ENCODE measurements at regions not wholly inside any gene's neighbourhood (a gene's known extent, or its start where the extent isn't known, plus 50 kb on each side); places are given as distances from the start of the nearest gene placed in this dataset.
A peak's percentile ranks its signal among the peaks of the same experiment; 100 is the strongest.

- no peak for DNase-seq (ENCODE audit: extremely low read depth in 1 of 2, low read depth in 1 of 2)
Measured at GRCh38 chr2:94939349-94939748, 68.1 kb downstream of the TEKT4 start.

- DNase-seq (ENCODE audit: extremely low read depth in 1 of 2, low read depth in 1 of 2), result no peak
Measured at GRCh38 chr2:94947097-94948016, 76.1 kb downstream of the TEKT4 start.

GRCh38 chr2:94955702-94956101, 69.8 kb upstream of the MAL start:
- DNase-seq (ENCODE audit: extremely low read depth in 1 of 2, low read depth in 1 of 2), result no peak

GRCh38 chr2:94956797-94957391, 68.6 kb upstream of the MAL start:
- DNase-seq (ENCODE audit: extremely low read depth in 1 of 2, low read depth in 1 of 2), result peak in 1 of 2 donors; percentile 2

GRCh38 chr2:94958245-94958644, 67.3 kb upstream of the MAL start:
- no peak for DNase-seq (ENCODE audit: extremely low read depth in 1 of 2, low read depth in 1 of 2)

GRCh38 chr2:94960266-94960665, 65.2 kb upstream of the MAL start:
- no peak for DNase-seq (ENCODE audit: extremely low read depth in 1 of 2, low read depth in 1 of 2)

GRCh38 chr2:94960751-94961150, 64.8 kb upstream of the MAL start:
- DNase-seq (ENCODE audit: extremely low read depth in 1 of 2, low read depth in 1 of 2), result no peak

- no peak for DNase-seq (ENCODE audit: extremely low read depth in 1 of 2, low read depth in 1 of 2)
Measured at GRCh38 chr2:94964193-94964592, 61.3 kb upstream of the MAL start.

GRCh38 chr2:94966689-94967088, 58.8 kb upstream of the MAL start:
- no peak for DNase-seq (ENCODE audit: extremely low read depth in 1 of 2, low read depth in 1 of 2)

GRCh38 chr2:94970353-94970752, 55.2 kb upstream of the MAL start:
- no peak for DNase-seq (ENCODE audit: extremely low read depth in 1 of 2, low read depth in 1 of 2)
